ENCODE measurements at regions not wholly inside any gene's neighbourhood (a gene's known extent, or its start where the extent isn't known, plus 50 kb on each side); places are given as distances from the start of the nearest gene placed in this dataset.
"Not testable (repeated sequence)": the region's sequence is repeated elsewhere in the genome, so short reads cannot be mapped to it uniquely, and the experiment has no call there.

DNA sequence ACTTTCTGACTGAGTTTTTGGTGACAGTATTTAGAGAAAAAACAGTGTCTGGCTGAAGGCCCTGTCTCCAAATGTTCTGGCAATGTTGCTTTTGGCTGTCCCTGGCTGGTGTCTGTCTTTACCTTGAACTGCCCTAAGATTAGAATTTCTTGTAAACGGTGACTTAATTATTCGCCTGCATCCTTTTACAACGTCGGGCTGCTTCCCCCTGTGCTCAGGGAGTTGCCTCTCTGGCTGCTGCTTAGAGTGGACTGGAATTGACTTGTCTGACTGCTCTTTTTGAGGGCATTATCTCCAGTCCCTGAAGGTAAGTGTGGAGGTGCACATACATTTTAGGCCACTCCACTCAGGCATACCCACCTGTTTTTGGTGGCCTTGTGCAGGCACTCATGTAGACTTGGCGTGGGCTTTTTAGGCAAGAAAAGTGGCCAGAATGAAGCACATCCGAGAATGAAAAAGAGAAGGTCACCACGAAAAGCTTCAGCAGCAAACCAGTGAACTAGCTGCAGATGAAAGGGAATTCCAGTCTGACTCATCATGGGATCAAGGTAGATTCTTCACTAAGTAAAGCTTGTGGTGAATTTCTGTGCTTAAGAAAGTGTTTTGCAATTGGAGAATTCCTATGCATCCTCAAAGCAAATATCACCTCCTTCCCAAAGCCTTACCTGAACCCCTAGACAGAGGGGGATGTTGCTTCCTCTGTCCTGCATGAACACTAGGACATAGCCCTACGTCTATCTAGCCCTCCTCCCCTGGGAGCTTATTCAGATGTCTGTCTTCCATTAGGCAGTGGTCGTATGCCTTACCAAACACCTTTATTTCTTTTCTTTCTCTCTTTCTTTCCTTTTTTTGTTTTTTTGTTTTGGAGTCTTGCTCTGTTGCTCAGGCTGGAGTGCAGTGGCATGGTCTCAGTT, 230.3 kb upstream of the TRIB2 start:
- ATAC-seq = no peak
- no peak for DNase-seq
- intact Hi-C loops (cut with DNase I) = no loop called here
- TF ChIP-seq, protein P1, sequence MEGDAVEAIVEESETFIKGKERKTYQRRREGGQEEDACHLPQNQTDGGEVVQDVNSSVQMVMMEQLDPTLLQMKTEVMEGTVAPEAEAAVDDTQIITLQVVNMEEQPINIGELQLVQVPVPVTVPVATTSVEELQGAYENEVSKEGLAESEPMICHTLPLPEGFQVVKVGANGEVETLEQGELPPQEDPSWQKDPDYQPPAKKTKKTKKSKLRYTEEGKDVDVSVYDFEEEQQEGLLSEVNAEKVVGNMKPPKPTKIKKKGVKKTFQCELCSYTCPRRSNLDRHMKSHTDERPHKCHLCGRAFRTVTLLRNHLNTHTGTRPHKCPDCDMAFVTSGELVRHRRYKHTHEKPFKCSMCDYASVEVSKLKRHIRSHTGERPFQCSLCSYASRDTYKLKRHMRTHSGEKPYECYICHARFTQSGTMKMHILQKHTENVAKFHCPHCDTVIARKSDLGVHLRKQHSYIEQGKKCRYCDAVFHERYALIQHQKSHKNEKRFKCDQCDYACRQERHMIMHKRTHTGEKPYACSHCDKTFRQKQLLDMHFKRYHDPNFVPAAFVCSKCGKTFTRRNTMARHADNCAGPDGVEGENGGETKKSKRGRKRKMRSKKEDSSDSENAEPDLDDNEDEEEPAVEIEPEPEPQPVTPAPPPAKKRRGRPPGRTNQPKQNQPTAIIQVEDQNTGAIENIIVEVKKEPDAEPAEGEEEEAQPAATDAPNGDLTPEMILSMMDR (IDR thresholded peaks at IDR 0.05) = no peak
- H3K27me3 ChIP-seq = no peaks in the 10 kb centered on the region
- no peaks in the 10 kb centered on the region for H3K9me3 ChIP-seq
- no peaks in the 10 kb centered on the region for H3K36me3 ChIP-seq
- H3K27ac ChIP-seq = no peak overlapping the region
- no peak overlapping the region for H3K4me3 ChIP-seq
- H3K4me1 ChIP-seq = peaks cover 0 to 16% of the 10 kb centered on the region in 2 donors

DNA sequence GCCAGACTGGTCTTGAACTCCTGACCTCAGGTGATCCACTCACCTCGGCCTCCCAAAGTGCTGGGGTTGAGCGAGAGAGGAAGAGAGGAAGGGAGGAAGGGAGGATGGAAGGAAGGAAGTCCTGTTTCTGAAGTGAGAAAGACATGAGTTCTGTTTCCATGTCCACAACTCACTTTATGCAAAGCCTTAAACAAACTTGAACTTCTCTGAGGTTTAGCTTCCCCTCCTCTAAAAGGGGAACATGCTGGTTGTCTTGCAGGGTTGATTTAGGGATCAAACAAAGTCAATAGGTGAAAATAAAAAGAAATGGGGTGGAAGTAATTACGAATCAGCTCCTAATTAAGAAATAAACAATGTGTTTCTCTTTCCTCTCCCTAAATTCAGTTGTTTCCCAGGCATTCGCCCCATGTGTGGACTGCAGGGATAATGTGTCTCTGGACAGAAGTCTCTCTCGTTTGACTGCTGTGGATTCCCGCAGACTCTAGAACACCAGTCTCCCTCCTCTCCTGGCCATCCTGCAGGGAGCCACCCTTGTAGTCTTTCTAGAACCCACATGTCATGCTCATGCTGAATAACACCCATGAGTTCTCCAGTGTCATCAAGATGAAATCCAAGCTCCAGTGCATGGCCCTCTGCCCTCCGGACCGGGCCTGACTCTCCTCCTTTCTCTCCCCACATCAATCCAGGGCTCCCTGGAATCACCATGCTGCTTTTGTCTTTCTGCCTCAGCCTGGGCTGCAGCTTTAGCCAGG, 229.3 kb upstream of the TRIB2 start:
- no peak overlapping the region for H3K27ac ChIP-seq
- DNase-seq (no peak), ATAC-seq (no peak)
- no peaks in the 10 kb centered on the region for H3K36me3 ChIP-seq
- intact Hi-C loops (cut with DNase I) = no loop called here
- H3K4me3 ChIP-seq = no peak overlapping the region
- H3K4me1 ChIP-seq = peaks cover 0 to 16% of the 10 kb centered on the region in 2 donors
- H3K27me3 ChIP-seq = no peaks in the 10 kb centered on the region
- TF ChIP-seq, protein P1 (IDR thresholded peaks at IDR 0.05) = no peak
- H3K9me3 ChIP-seq = no peaks in the 10 kb centered on the region

DNA sequence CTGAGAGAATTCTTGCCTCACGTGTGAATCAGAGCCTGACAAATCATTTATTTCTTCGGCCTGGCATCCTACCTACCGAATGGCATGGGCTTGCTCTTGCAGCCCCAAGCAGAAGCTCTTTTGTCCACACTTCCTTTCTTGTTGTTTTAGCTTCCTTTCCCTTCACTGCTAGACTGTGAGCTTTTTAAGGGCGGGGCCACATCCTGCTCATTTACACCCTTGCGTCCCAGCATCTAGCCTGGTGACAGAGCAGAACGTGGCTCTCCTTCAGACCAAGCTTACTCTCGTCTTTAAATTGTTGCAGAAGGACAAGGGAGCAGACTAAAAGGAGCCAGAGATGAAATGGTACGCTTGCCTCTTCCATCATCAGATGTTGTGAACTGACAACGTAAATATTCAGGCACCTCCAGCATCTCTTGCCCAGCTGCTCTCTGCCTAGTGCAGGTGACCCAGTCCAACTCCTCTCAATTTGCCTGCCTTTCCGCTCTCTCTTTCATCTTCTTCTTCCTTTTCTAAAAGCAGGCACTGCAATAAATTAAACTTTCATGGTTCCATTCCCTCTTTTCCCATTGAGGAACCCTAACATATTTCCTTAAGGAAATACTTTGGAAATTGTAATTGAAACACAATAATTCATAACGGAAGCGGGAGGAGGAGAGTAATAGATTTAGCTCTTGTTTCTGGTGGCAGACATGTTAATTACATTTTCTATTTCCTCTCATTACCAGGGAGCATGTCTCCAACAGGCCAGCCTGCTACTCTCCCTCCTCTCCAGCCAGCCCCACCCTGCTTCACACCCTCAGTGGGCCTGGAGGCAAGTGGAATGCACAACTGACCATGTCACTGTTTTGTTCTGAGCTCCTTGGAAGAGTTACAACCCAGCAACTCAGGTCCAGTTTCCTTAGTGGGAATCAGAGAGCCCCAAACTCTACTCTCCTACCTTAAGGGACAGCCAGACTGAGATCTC, 228.1 kb upstream of the TRIB2 start:
- TF ChIP-seq, protein P1 (IDR thresholded peaks at IDR 0.05) = no peak
- Histone ChIP-seq H3K27ac (no peak overlapping the region), H3K4me1 (peaks cover 0 to 16% of the 10 kb centered on the region in 2 donors), H3K27me3 (no peaks in the 10 kb centered on the region), H3K9me3 (no peaks in the 10 kb centered on the region), H3K36me3 (no peaks in the 10 kb centered on the region), H3K4me3 (no peak overlapping the region)
- intact Hi-C loops (cut with DNase I) = no loop called here
- no peak for DNase-seq
- peak; percentile 37 for ATAC-seq

DNA sequence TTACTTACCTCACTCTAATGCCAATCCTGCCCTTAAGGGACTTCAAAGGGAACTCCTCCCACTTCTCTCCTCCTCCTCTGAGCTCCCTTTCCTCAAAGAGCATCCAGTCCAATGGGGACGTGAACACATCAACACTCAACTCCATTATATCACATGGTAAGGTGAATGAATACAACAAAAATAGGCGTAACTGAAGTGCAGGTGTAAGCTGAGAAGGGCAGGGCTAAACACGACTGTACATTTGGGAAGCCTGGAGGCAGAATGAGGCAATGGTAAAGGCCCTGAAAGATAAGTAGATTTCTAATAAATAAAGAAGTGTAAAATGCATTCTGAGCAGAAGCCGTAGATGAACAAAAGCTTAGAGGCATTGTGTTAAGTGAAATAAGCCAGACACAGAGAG, 226.1 kb upstream of the TRIB2 start:
- intact Hi-C loops (cut with DNase I) = no loop called here
- no peaks in the 10 kb centered on the region for H3K9me3 ChIP-seq
- H3K27me3 ChIP-seq = no peaks in the 10 kb centered on the region
- no peaks in the 10 kb centered on the region for H3K36me3 ChIP-seq
- TF ChIP-seq, protein P1 (IDR thresholded peaks at IDR 0.05) = no peak
- DNase-seq (no peak), ATAC-seq (no peak)
- peaks cover 0 to 16% of the 10 kb centered on the region in 2 donors for H3K4me1 ChIP-seq
- no peak overlapping the region for H3K27ac ChIP-seq
- no peak overlapping the region for H3K4me3 ChIP-seq

DNA sequence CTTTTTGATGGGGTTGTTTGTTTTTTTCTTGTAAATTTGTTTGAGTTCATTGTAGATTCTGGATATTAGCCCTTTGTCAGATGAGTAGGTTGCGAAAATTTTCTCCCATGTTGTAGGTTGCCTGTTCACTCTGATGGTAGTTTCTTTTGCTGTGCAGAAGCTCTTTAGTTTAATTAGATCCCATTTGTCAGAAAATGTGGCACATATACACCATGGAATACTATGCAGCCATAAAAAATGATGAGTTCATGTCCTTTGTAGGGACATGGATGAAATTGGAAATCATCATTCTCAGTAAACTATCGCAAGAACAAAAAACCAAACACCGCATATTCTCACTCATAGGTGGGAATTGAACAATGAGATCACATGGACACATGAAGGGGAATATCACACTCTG, 224.4 kb upstream of the TRIB2 start:
- ATAC-seq; H3K9me3 ChIP-seq; intact Hi-C loops (cut with DNase I): not testable (repeated sequence)

More for the DNA sequence above, 224.4 kb upstream of the TRIB2 start:
- not testable (repeated sequence) for H3K27me3 ChIP-seq, DNase-seq, H3K4me3 ChIP-seq, H3K27ac ChIP-seq, H3K36me3 ChIP-seq
- peaks cover 0 to 16% of the 10 kb centered on the region in 2 donors for H3K4me1 ChIP-seq

All from left lung (tissue), 4 donors.